Endothelial cell of umbilical vein (primary cell): ENCODE measurements at regions not wholly inside any gene's neighbourhood (a gene's known extent, or its start where the extent isn't known, plus 50 kb on each side); places are given as distances from the start of the nearest gene placed in this dataset.

Experiments
- BruUV-seq: library from RNA; stranded (reverse); fragments of 400-500 nt; replicated peaks from 2 replicates; lab custom pipeline; 2021; lab: Mats Ljungman, UMichigan
- CTCF ChIA-PET: fragments of 300-600, 350-600 bp; sonication (Branson Sonifier 250); formaldehyde crosslinking; loops from one replicate; lab custom pipeline; 2021; ENCODE audit warnings: antibody characterized with exemption, inconsistent platforms; lab: Charles Lee
- POLR2A ChIA-PET: fragments of 300-600, 350-600 bp; sonication (Branson Sonifier 250); formaldehyde crosslinking; loops from one replicate; lab custom pipeline; 2021; ENCODE audit warnings: antibody characterized with exemption, inconsistent platforms; lab: Charles Lee
- DNase-seq: peaks from one replicate; pipeline ENCODE4 v3.0.0-alpha.2; 2011; ENCODE audit warnings: low read depth, low spot score
- FAIRE-seq: peaks from 2 replicates; lab custom pipeline; 2011; peaks lifted over from hg19 to GRCh38; lab: Jason Lieb, UNC
- H2AFZ ChIP-seq: 2 replicates; pipeline ENCODE4 v1.6.0; 2012; ENCODE audit warnings: low read depth, low read length, control low read depth, inconsistent platforms
- H3K27ac ChIP-seq: 2 replicates; pipeline ENCODE4 v1.5.1; 2011; ENCODE audit warnings: low read depth, mild to moderate bottlenecking, control low read depth, low read length, moderate library complexity; ENCODE audit not compliant: insufficient read depth
- H3K27me3 ChIP-seq, 2 experiments: 2 replicates each; pipeline versions ENCODE4 v1.6.0 to v1.6.1; 2011; ENCODE audit warnings: low read length in 2 of 2, mixed read lengths in 1 of 2; ENCODE audit not compliant: control insufficient read depth in 2 of 2, insufficient read depth in 2 of 2
- H3K36me3 ChIP-seq, 2 experiments: 2 replicates in 1 of 2; 3 replicates in 1 of 2; pipeline ENCODE4 v1.5.1; 2011; ENCODE audit warnings: low read length in 2 of 2, mild to moderate bottlenecking in 1 of 2, moderate library complexity in 1 of 2; ENCODE audit not compliant: control insufficient read depth in 2 of 2, insufficient read depth in 2 of 2; ENCODE audit errors: extremely low read depth in 1 of 2
- H3K4me1 ChIP-seq: 3 replicates; pipeline ENCODE4 v1.5.1; 2011; ENCODE audit warnings: mild to moderate bottlenecking, low read length; ENCODE audit not compliant: control insufficient read depth, insufficient read depth; ENCODE audit errors: extremely low read depth
- H3K4me2 ChIP-seq: 2 replicates; pipeline ENCODE4 v1.6.1; 2011; ENCODE audit warnings: low read length, control low read depth, mixed read lengths; ENCODE audit not compliant: insufficient read depth
- H3K4me3 ChIP-seq, 3 experiments: fragments of 200-600 bp in 1 of 3; sonication (generic), shearing (Covaris generic) in 1 of 3; replicated peaks in 1 of 3; 2 replicates each; pipeline ENCODE4 v1.5.1; 2011 to 2016; ENCODE audit warnings: control low read depth in 3 of 3, low read length in 3 of 3, mild to moderate bottlenecking in 2 of 3, inconsistent platforms in 1 of 3, low read depth in 1 of 3, moderate library complexity in 1 of 3; ENCODE audit not compliant: insufficient read depth in 1 of 3
- H3K79me2 ChIP-seq: 2 replicates; pipeline ENCODE4 v1.6.0; 2012; ENCODE audit warnings: low read length, inconsistent platforms; ENCODE audit not compliant: control insufficient read depth, insufficient read depth
- H3K9ac ChIP-seq: replicated peaks from 2 replicates; pipeline ENCODE3; 2011; ENCODE audit warnings: low read length, control low read depth; ENCODE audit not compliant: insufficient read depth; ENCODE audit errors: extremely low read depth
- H3K9me1 ChIP-seq: replicated peaks from 3 replicates; pipeline ENCODE4 v1.6.0; 2011; ENCODE audit warnings: mild to moderate bottlenecking, low read length; ENCODE audit not compliant: control insufficient read depth, insufficient read depth; ENCODE audit errors: extremely low read depth
- H3K9me3 ChIP-seq: replicated peaks from 2 replicates; pipeline ENCODE4 v1.5.1; 2012; ENCODE audit warnings: low read length, inconsistent platforms; ENCODE audit not compliant: control insufficient read depth, insufficient read depth
- H4K20me1 ChIP-seq: replicated peaks from 2 replicates; pipeline ENCODE3; 2011; ENCODE audit warnings: mild to moderate bottlenecking, low read length; ENCODE audit not compliant: control insufficient read depth, insufficient read depth; ENCODE audit errors: extremely low read depth
- CTCF ChIP-seq, 2 donors: IDR thresholded peaks; 1 replicate in 1 of 2; 2 replicates in 1 of 2; pipeline ENCODE4 v1.5.1; 2011; ENCODE audit warnings: low read length in 2 of 2, mild to moderate bottlenecking in 2 of 2, moderate library complexity in 2 of 2, control low read depth in 1 of 2, inconsistent platforms in 1 of 2, low read depth in 1 of 2; ENCODE audit not compliant: insufficient read depth in 1 of 2; ENCODE audit errors: extremely low read depth in 1 of 2
- EZH2 ChIP-seq: IDR thresholded peaks from 2 replicates; pipeline ENCODE4 v1.6.1; 2012; ENCODE audit warnings: borderline replicate concordance, low read depth, mild to moderate bottlenecking, moderate library complexity, low read length, inconsistent platforms; ENCODE audit not compliant: severe bottlenecking
- FOS ChIP-seq: IDR thresholded peaks from 2 replicates; pipeline ENCODE4 v1.6.1; 2011; ENCODE audit warnings: mild to moderate bottlenecking, low read length, moderate library complexity, borderline replicate concordance; ENCODE audit not compliant: insufficient read depth
- GATA2 ChIP-seq: IDR thresholded peaks from 2 replicates; pipeline ENCODE4 v1.7.0; 2011; ENCODE audit warnings: low read depth, mild to moderate bottlenecking, moderate library complexity, mixed read lengths, low read length; ENCODE audit not compliant: insufficient read length, insufficient read depth
- JUN ChIP-seq: IDR thresholded peaks from 2 replicates; pipeline ENCODE4 v1.6.1; 2011; ENCODE audit warnings: borderline replicate concordance, low read depth; ENCODE audit not compliant: insufficient read length, insufficient read depth
- MAX ChIP-seq: IDR thresholded peaks from 2 replicates; pipeline ENCODE4 v1.6.1; 2011; ENCODE audit not compliant: insufficient read depth, insufficient read length
- MYC ChIP-seq: IDR thresholded peaks from one replicate; pipeline ENCODE4 v1.6.1; 2011; ENCODE audit warnings: mild to moderate bottlenecking, low read depth, low read length
- POLR2A ChIP-seq: IDR thresholded peaks from 2 replicates; pipeline ENCODE4 v1.6.1; 2012; ENCODE audit warnings: low read depth, mild to moderate bottlenecking, control low read depth, low read length
- POLR2AphosphoS5 ChIP-seq: IDR thresholded peaks from 2 replicates; pipeline ENCODE4 v1.6.1; 2012; ENCODE audit warnings: low read depth, mild to moderate bottlenecking, control low read depth, low read length, moderate library complexity; ENCODE audit not compliant: insufficient read depth
- dilution Hi-C: fragments of 300-500 bp; cut with MboI; formaldehyde crosslinking; loops from one replicate; pipeline ENCODE4 v1.15.0; 2019; ENCODE audit warnings: low sequenced_read_pairs; ENCODE audit not compliant: extremely low pct_ligation_motif_present
- intact Hi-C: fragments of 100-400 bp; cut with micrococcal nuclease; formaldehyde crosslinking; loops from one replicate; pipeline ENCODE4 v1.10.0; 2022

GRCh38 chr18:55900380-55900779 is 312.4 kb upstream of the TCF4 start:
- Histone ChIP-seq H3K79me2 (no peaks in the 10 kb centered on the region), H4K20me1 (no peaks in the 10 kb centered on the region), H3K4me2 (no peak overlapping the region), H3K4me1 (no peaks in the 10 kb centered on the region), H3K4me3 (no peak overlapping the region), H3K9me1 (no peaks in the 10 kb centered on the region), H2AFZ (no peak overlapping the region), H3K27ac (no peak overlapping the region), H3K9me3 (no peaks in the 10 kb centered on the region), H3K27me3 (no peaks in the 10 kb centered on the region), H3K36me3 (no peaks in the 10 kb centered on the region), H3K9ac (no peak overlapping the region)
- CTCF ChIA-PET = interaction anchor here (1.4 kb wide), 1 partner anchor 23 kb away, joined by 3 read pairs; no protein-coding TSS in a partner anchor
- no TSS peak for BruUV-seq
- dilution Hi-C loops (no loop called here), intact Hi-C loops (no loop called here)
- FAIRE-seq = no peak
- TF ChIP-seq CTCF (IDR thresholded peaks at IDR 0.05; ENCODE audit: extremely low read depth in 1 of 2, insufficient read depth in 1 of 2, low read depth in 1 of 2, low read length in 2 of 2) (no peak), POLR2AphosphoS5 (no peak), POLR2A (no peak), MAX (no peak), MYC (no peak), JUN (no peak), EZH2 (no peak), GATA2 (no peak), FOS (no peak)
- POLR2A ChIA-PET = no interaction called here
- DNase-seq = peak; percentile 15
